Right lobe of liver (tissue), 6 donors: ENCODE measurements at regions not wholly inside any gene's neighbourhood (a gene's known extent, or its start where the extent isn't known, plus 50 kb on each side); places are given as distances from the start of the nearest gene placed in this dataset.

ENCODE experiments used
- ATAC-seq, 4 donors: fragments of 200-7000 bp; cut with Tn5 transposase; one replicate each; pipeline ENCODE4 v1.9.1; 2020; ENCODE audit warnings: mild to moderate bottlenecking in 4 of 4, moderate library complexity in 4 of 4
- DNase-seq, 3 donors: peaks; one replicate each; pipeline ENCODE4 v3.0.0-alpha.2; 2020
- H3K27ac ChIP-seq, 3 donors: fragments of 200-600 bp; one replicate each; pipeline ENCODE4 v1.8.0; 2022
- H3K27me3 ChIP-seq, 2 donors: fragments of 200-600 bp; one replicate each; pipeline ENCODE4 v1.8.0; 2022
- H3K36me3 ChIP-seq, 4 donors: fragments of 200-600 bp; sonication (generic) in 1 of 4; one replicate each; pipeline versions ENCODE4 v1.5.1 to v1.8.0; 2017 to 2022; ENCODE audit warnings: control low read depth in 1 of 4
- H3K4me1 ChIP-seq, 4 donors: fragments of 200-600 bp; sonication (generic) in 1 of 4; one replicate each; pipeline versions ENCODE4 v1.5.1 to v1.8.0; 2017 to 2022; ENCODE audit warnings: control low read depth in 1 of 4
- H3K4me3 ChIP-seq, 3 donors: fragments of 200-600 bp; one replicate each; pipeline ENCODE4 v1.8.0; 2022
- H3K9me3 ChIP-seq, 4 donors: fragments of 200-600 bp; sonication (generic) in 1 of 4; one replicate each; pipeline versions ENCODE4 v1.5.1 to v1.8.0; 2017 to 2022; ENCODE audit warnings: control low read depth in 1 of 4
- CTCF ChIP-seq, 4 donors: fragments of 200-600 bp in 3 of 4; fragments of 450-650 bp in 1 of 4; IDR thresholded peaks; one replicate each; pipeline versions ENCODE4 v1.5.1 to v1.8.0; 2016 to 2022; ENCODE audit warnings: antibody characterized with exemption in 4 of 4, mild to moderate bottlenecking in 2 of 4
- POLR2A ChIP-seq: fragments of 450-650 bp; IDR thresholded peaks from one replicate; pipeline ENCODE4 v1.6.1; 2017; ENCODE audit warnings: antibody characterized with exemption, mild to moderate bottlenecking
- WGBS: methylation state at CpG from one replicate; pipeline ENCODE4 v1.1.6; 2018; ENCODE audit warnings: low coverage, low lambda C conversion rate; ENCODE audit not compliant: insufficient coverage; ENCODE audit errors: missing lambda C conversion rate; 5-methylcytosine and 5-hydroxymethylcytosine counted together
- intact Hi-C, 2 donors: fragments of 100-400 bp; cut with DNase I; formaldehyde crosslinking; loops; one replicate each; pipeline versions ENCODE4 v1.11.2 to v1.14.1; 2022
- donor health status: DM: no; HTN: yes; CAD: no.
- donor health status: DM: no; HTN: no; CAD: no.
- donor health status: DM: no; HTN: no; CAD: no.
- donor health status: DM: no; HTN: yes; CAD: no.
- donor health status: DM: no; HTN: yes; CAD: no.

- Histone ChIP-seq H3K9me3 (no peaks in the 10 kb centered on the region), H3K36me3 (no peaks in the 10 kb centered on the region), H3K4me1 (no peaks in the 10 kb centered on the region), H3K27ac (no peak overlapping the region), H3K4me3 (no peak overlapping the region), H3K27me3 (no peaks in the 10 kb centered on the region)
- ATAC-seq (no peak), DNase-seq (no peak)
- intact Hi-C loops, result no loop called here
- TF ChIP-seq CTCF (IDR thresholded peaks at IDR 0.05) (no peak), POLR2A (no peak)
- 70% methylated on average over 4 of the region's 4 CpGs for WGBS
These were observed 690.7 kb downstream of the RWDD3 start for GRCh38 chr1:95924684-95925083.

- H3K9me3 ChIP-seq, result no peaks in the 10 kb centered on the region
- H3K4me1 ChIP-seq, result no peaks in the 10 kb centered on the region
- DNase-seq (no peak), ATAC-seq (no peak)
- no peak overlapping the region for H3K4me3 ChIP-seq
- 28% methylated on average over 1 of the region's 1 CpG for WGBS
- no peaks in the 10 kb centered on the region for H3K36me3 ChIP-seq
- H3K27me3 ChIP-seq, result no peaks in the 10 kb centered on the region
- intact Hi-C loops, result no loop called here
- TF ChIP-seq CTCF (IDR thresholded peaks at IDR 0.05), result no peak
- no peak for TF ChIP-seq POLR2A
- H3K27ac ChIP-seq, result no peak overlapping the region
These were observed 692.3 kb downstream of the RWDD3 start for GRCh38 chr1:95926331-95926730.

GRCh38 chr1:95927061-95927460, 693.1 kb downstream of the RWDD3 start:
- no peaks in the 10 kb centered on the region for H3K36me3 ChIP-seq
- no peak overlapping the region for H3K27ac ChIP-seq
- no peaks in the 10 kb centered on the region for H3K27me3 ChIP-seq
- H3K4me3 ChIP-seq, result no peak overlapping the region
- DNase-seq (no peak), ATAC-seq (no peak)
- intact Hi-C loops, result no loop called here
- H3K9me3 ChIP-seq, result no peaks in the 10 kb centered on the region
- no peaks in the 10 kb centered on the region for H3K4me1 ChIP-seq
- WGBS, result 60% methylated on average over 3 of the region's 3 CpGs
- TF ChIP-seq POLR2A (no peak), CTCF (IDR thresholded peaks at IDR 0.05) (no peak)

- ATAC-seq (no peak), DNase-seq (no peak)
- H3K27ac ChIP-seq, result no peak overlapping the region
- no peaks in the 10 kb centered on the region for H3K9me3 ChIP-seq
- WGBS, result 57% methylated on average over 1 of the region's 1 CpG
- H3K4me1 ChIP-seq, result no peaks in the 10 kb centered on the region
- no peak overlapping the region for H3K4me3 ChIP-seq
- no peak for TF ChIP-seq CTCF (IDR thresholded peaks at IDR 0.05)
- TF ChIP-seq POLR2A, result no peak
- no peaks in the 10 kb centered on the region for H3K36me3 ChIP-seq
- intact Hi-C loops, result no loop called here
- H3K27me3 ChIP-seq, result no peaks in the 10 kb centered on the region
These were observed 701.7 kb downstream of the RWDD3 start for GRCh38 chr1:95935719-95936118.
